Hepatocyte (in vitro differentiated cells): ENCODE measurements at regions not wholly inside any gene's neighbourhood (a gene's known extent, or its start where the extent isn't known, plus 50 kb on each side); places are given as distances from the start of the nearest gene placed in this dataset.

Experiments used
- DNase-seq: peaks from one replicate; pipeline ENCODE4 v3.0.0-alpha.2; 2016; ENCODE audit warnings: low spot score
- H2AFZ ChIP-seq: fragments of 200-600 bp; sonication (generic); 2 replicates; pipeline ENCODE4 v1.6.0; 2016; ENCODE audit warnings: antibody characterized with exemption, mild to moderate bottlenecking
- H3K27ac ChIP-seq: fragments of 200-600 bp; sonication (generic); 2 replicates; pipeline ENCODE4 v1.5.1; 2016; ENCODE audit warnings: mild to moderate bottlenecking
- H3K27me3 ChIP-seq: fragments of 200-600 bp; sonication (generic); 2 replicates; pipeline ENCODE4 v1.6.1; 2016
- H3K36me3 ChIP-seq: fragments of 200-600 bp; sonication (generic); replicated peaks from 2 replicates; pipeline ENCODE4 v1.5.1; 2016; ENCODE audit warnings: low read depth; ENCODE audit not compliant: insufficient read depth
- H3K4me1 ChIP-seq: fragments of 200-600 bp; sonication (generic); 2 replicates; pipeline ENCODE4 v1.5.1; 2016; ENCODE audit warnings: mild to moderate bottlenecking, moderate library complexity; ENCODE audit not compliant: insufficient read depth
- H3K4me2 ChIP-seq: fragments of 200-600 bp; sonication (generic); 2 replicates; pipeline ENCODE4 v1.6.0; 2016
- H3K4me3 ChIP-seq: fragments of 200-600 bp; sonication (generic); 2 replicates; pipeline ENCODE4 v1.5.1; 2016; ENCODE audit warnings: mild to moderate bottlenecking
- H3K79me2 ChIP-seq: fragments of 200-600 bp; sonication (generic); 2 replicates; pipeline ENCODE4 v1.6.0; 2017; ENCODE audit warnings: mild to moderate bottlenecking
- H3K9me2 ChIP-seq: fragments of 200-600 bp; sonication (generic); replicated peaks from 2 replicates; pipeline ENCODE4 v1.6.0; 2017; ENCODE audit warnings: mild to moderate bottlenecking; ENCODE audit not compliant: insufficient read depth
- H3K9me3 ChIP-seq: fragments of 200-600 bp; sonication (generic); 2 replicates; pipeline ENCODE4 v1.5.1; 2016; ENCODE audit warnings: low read depth, mild to moderate bottlenecking
- H4K20me1 ChIP-seq: fragments of 200-600 bp; sonication (generic); 2 replicates; pipeline ENCODE4 v1.6.0; 2016; ENCODE audit warnings: mild to moderate bottlenecking; ENCODE audit not compliant: insufficient read depth, poor library complexity, severe bottlenecking
- CTCF ChIP-seq: fragments of 200-600 bp; sonication (generic); IDR thresholded peaks from 2 replicates; pipeline ENCODE4 v1.5.1; 2016; ENCODE audit warnings: antibody characterized with exemption, mild to moderate bottlenecking; ENCODE audit not compliant: poor library complexity
- EZH2 ChIP-seq: fragments of 200-600 bp; sonication (generic); IDR thresholded peaks from 2 replicates; pipeline ENCODE4 v1.6.1; 2016; ENCODE audit warnings: antibody characterized with exemption, mild to moderate bottlenecking, borderline replicate concordance
- EZH2phosphoT487 ChIP-seq: fragments of 200-600 bp; sonication (generic); IDR thresholded peaks from one replicate; pipeline ENCODE4 v1.6.1; 2018; ENCODE audit warnings: antibody characterized with exemption, mild to moderate bottlenecking, low read depth, moderate library complexity; ENCODE audit not compliant: unreplicated experiment, severe bottlenecking
- WGBS: methylation state at CpG from one replicate; pipeline ENCODE4 v1.1.6; 2016; ENCODE audit warnings: low lambda C conversion rate; ENCODE audit errors: missing lambda C conversion rate; 5-methylcytosine and 5-hydroxymethylcytosine counted together

DNA sequence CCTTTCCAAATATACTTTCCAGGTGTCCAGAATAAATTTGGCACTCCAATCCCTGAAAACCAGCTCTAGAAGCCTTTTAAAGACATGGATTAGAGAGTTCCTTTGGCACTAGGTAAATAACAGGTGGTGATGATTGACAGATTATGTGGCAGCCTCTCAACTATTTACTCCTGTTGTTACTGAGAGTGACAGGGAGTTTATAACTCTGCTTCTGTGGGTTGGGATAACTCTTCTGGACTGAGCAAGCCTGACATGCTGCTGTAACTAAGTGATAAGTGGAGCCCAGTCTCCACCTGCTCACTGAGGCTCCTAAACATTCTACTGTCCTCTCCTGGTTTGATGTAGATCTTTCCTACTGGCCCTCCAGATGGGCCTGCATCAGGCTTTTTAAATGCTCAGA, 693.2 kb upstream of the FTMT start:
- no peak for DNase-seq
- TF ChIP-seq EZH2phosphoT487 = no peak
- no peak for TF ChIP-seq EZH2
- TF ChIP-seq CTCF = no peak
- Histone ChIP-seq H3K27ac (no peak overlapping the region), H3K4me3 (no peak overlapping the region), H2AFZ (no peak overlapping the region), H3K4me1 (no peaks in the 10 kb centered on the region), H3K9me2 (no peaks in the 10 kb centered on the region), H3K79me2 (no peaks in the 10 kb centered on the region), H4K20me1 (no peaks in the 10 kb centered on the region), H3K36me3 (no peaks in the 10 kb centered on the region), H3K9me3 (no peaks in the 10 kb centered on the region), H3K4me2 (no peak overlapping the region), H3K27me3 (no peaks in the 10 kb centered on the region)

GRCh38 chr5:121160591-121160990, 691.1 kb upstream of the FTMT start:
- Histone ChIP-seq H3K27me3 (no peaks in the 10 kb centered on the region), H3K4me2 (no peak overlapping the region), H2AFZ (no peak overlapping the region), H4K20me1 (no peaks in the 10 kb centered on the region), H3K36me3 (no peaks in the 10 kb centered on the region), H3K27ac (no peak overlapping the region), H3K4me3 (no peak overlapping the region), H3K9me2 (no peaks in the 10 kb centered on the region), H3K79me2 (no peaks in the 10 kb centered on the region), H3K9me3 (no peaks in the 10 kb centered on the region), H3K4me1 (no peaks in the 10 kb centered on the region)
- no peak for DNase-seq
- WGBS = 80% methylated on average over 1 of the region's 1 CpG
- TF ChIP-seq EZH2phosphoT487 (no peak), CTCF (no peak), EZH2 (no peak)

GRCh38 chr5:121164632-121165031, 687.0 kb upstream of the FTMT start:
- no peaks in the 10 kb centered on the region for H3K36me3 ChIP-seq
- no peak overlapping the region for H2AFZ ChIP-seq

More at GRCh38 chr5:121164632-121165031, 687.0 kb upstream of the FTMT start:
- H3K4me2 ChIP-seq = no peak overlapping the region
- no peak overlapping the region for H3K27ac ChIP-seq
- H3K9me3 ChIP-seq = no peaks in the 10 kb centered on the region
- no peaks in the 10 kb centered on the region for H4K20me1 ChIP-seq
- WGBS = 83% methylated on average over 10 of the region's 10 CpGs
- H3K4me3 ChIP-seq = no peak overlapping the region
- no peak for DNase-seq
- H3K27me3 ChIP-seq = no peaks in the 10 kb centered on the region
- no peaks in the 10 kb centered on the region for H3K79me2 ChIP-seq
- TF ChIP-seq EZH2 (no peak), CTCF (no peak), EZH2phosphoT487 (no peak)
- H3K9me2 ChIP-seq = no peaks in the 10 kb centered on the region
- no peaks in the 10 kb centered on the region for H3K4me1 ChIP-seq
